Breast epithelium (tissue), 4 donors: ENCODE measurements at regions not wholly inside any gene's neighbourhood (a gene's known extent, or its start where the extent isn't known, plus 50 kb on each side); places are given as distances from the start of the nearest gene placed in this dataset.

Source experiments
- DNase-seq, 2 donors: peaks; one replicate each; pipeline ENCODE4 v3.0.0-alpha.2; 2019; ENCODE audit warnings: low spot score in 2 of 2
- H3K27ac ChIP-seq, 2 donors: fragments of 200-600 bp; sonication (generic) in 1 of 2; one replicate each; pipeline ENCODE4 v1.5.1; 2016 to 2019; ENCODE audit warnings: mild to moderate bottlenecking in 1 of 2
- H3K27me3 ChIP-seq, 2 donors: fragments of 200-600 bp; sonication (generic) in 1 of 2; one replicate each; pipeline versions ENCODE4 v1.5.1 to v1.6.0; 2017 to 2019; ENCODE audit warnings: control low read depth in 1 of 2, mild to moderate bottlenecking in 1 of 2
- H3K36me3 ChIP-seq: fragments of 200-600 bp; one replicate; pipeline ENCODE4 v1.5.1; 2019
- H3K4me1 ChIP-seq, 2 donors: fragments of 200-600 bp; sonication (generic); one replicate each; pipeline ENCODE4 v1.5.1; 2016 to 2019; ENCODE audit warnings: control low read depth in 1 of 2
- H3K4me3 ChIP-seq, 3 donors: fragments of 200-600 bp; sonication (generic); 1 replicate in 2 of 3; 2 replicates in 1 of 3; pipeline ENCODE4 v1.5.1; 2016 to 2019; ENCODE audit warnings: mild to moderate bottlenecking in 3 of 3, moderate library complexity in 2 of 3
- H3K9me3 ChIP-seq, 2 donors: fragments of 200-600 bp; sonication (generic) in 1 of 2; one replicate each; pipeline ENCODE4 v1.5.1; 2016 to 2019; ENCODE audit warnings: control low read depth in 1 of 2
- POLR2A ChIP-seq: fragments of 450-650 bp; IDR thresholded peaks from one replicate; pipeline ENCODE4 v1.6.1; 2016; ENCODE audit warnings: antibody characterized with exemption, mild to moderate bottlenecking, moderate library complexity
- POLR2AphosphoS5 ChIP-seq, 3 donors: sonication (generic); formaldehyde crosslinking; IDR thresholded peaks; one replicate each; pipeline ENCODE4 v1.6.1; 2017; ENCODE audit warnings: antibody characterized with exemption in 3 of 3
- intact Hi-C: fragments of 100-400 bp; cut with DNase I; formaldehyde crosslinking; loops from one replicate; pipeline ENCODE4 v1.15.1; 2023; ENCODE audit warnings: low total_unique reads
- TF ChIP-seq, protein P1 (sequence below), 3 donors: fragments of 450-650 bp; IDR thresholded peaks; one replicate each; pipeline ENCODE4 v1.5.1; 2016 to 2017; ENCODE audit warnings: antibody characterized with exemption in 3 of 3, mild to moderate bottlenecking in 3 of 3, moderate library complexity in 3 of 3

DNA sequence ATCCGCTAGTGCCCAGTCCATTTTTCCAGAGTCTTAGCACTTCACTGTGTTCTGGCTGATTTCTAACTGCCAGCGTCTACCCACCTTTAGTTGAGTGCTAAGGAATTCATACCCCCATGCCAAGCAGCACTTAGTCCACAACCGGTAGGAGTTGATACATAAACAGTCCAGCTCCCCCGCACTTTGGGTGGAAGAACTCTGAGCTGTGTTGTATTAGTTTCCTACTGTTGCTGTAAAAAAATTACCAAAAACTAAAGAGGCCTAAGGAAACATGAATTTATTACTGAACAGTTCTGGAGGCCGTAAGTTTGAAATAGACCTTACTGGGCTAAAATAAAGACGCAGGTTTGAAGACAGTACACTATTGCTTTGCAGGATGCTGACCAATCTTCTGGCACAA, 87.6 kb downstream of the SLC24A2 start:
- TF ChIP-seq, protein P1, sequence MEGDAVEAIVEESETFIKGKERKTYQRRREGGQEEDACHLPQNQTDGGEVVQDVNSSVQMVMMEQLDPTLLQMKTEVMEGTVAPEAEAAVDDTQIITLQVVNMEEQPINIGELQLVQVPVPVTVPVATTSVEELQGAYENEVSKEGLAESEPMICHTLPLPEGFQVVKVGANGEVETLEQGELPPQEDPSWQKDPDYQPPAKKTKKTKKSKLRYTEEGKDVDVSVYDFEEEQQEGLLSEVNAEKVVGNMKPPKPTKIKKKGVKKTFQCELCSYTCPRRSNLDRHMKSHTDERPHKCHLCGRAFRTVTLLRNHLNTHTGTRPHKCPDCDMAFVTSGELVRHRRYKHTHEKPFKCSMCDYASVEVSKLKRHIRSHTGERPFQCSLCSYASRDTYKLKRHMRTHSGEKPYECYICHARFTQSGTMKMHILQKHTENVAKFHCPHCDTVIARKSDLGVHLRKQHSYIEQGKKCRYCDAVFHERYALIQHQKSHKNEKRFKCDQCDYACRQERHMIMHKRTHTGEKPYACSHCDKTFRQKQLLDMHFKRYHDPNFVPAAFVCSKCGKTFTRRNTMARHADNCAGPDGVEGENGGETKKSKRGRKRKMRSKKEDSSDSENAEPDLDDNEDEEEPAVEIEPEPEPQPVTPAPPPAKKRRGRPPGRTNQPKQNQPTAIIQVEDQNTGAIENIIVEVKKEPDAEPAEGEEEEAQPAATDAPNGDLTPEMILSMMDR (IDR thresholded peaks at IDR 0.05) = no peak
- TF ChIP-seq POLR2AphosphoS5 (IDR thresholded peaks at IDR 0.05) (no peak), POLR2A (no peak)
- no peaks in the 10 kb centered on the region for H3K27me3 ChIP-seq

GRCh38 chr9:19700699-19701098, 88.1 kb downstream of the SLC24A2 start:
- Histone ChIP-seq H3K27me3 (no peaks in the 10 kb centered on the region), H3K4me1 (no peaks in the 10 kb centered on the region), H3K4me3 (no peak overlapping the region), H3K36me3 (no peaks in the 10 kb centered on the region), H3K27ac (no peak overlapping the region), H3K9me3 (no peaks in the 10 kb centered on the region)
- TF ChIP-seq POLR2AphosphoS5 (IDR thresholded peaks at IDR 0.05) (no peak), POLR2A (no peak)
- TF ChIP-seq, protein P1 (IDR thresholded peaks at IDR 0.05) = no peak
- intact Hi-C loops = no loop called here
- DNase-seq = no peak

More for the DNA sequence above, 87.6 kb downstream of the SLC24A2 start:
- no peak overlapping the region for H3K4me3 ChIP-seq
- intact Hi-C loops = no loop called here
- no peak for DNase-seq
- no peaks in the 10 kb centered on the region for H3K9me3 ChIP-seq
- no peak overlapping the region for H3K27ac ChIP-seq
- no peaks in the 10 kb centered on the region for H3K4me1 ChIP-seq
- no peaks in the 10 kb centered on the region for H3K36me3 ChIP-seq

- DNase-seq = no peak
- Histone ChIP-seq H3K36me3 (no peaks in the 10 kb centered on the region), H3K27me3 (no peaks in the 10 kb centered on the region), H3K4me1 (no peaks in the 10 kb centered on the region), H3K9me3 (no peaks in the 10 kb centered on the region), H3K4me3 (no peak overlapping the region), H3K27ac (no peak overlapping the region)
- TF ChIP-seq POLR2A (no peak), POLR2AphosphoS5 (IDR thresholded peaks at IDR 0.05) (no peak)
- TF ChIP-seq, protein P1 (IDR thresholded peaks at IDR 0.05) = no peak
- intact Hi-C loops = no loop called here
Measured at GRCh38 chr9:19699756-19700155, 89.1 kb downstream of the SLC24A2 start.

DNA sequence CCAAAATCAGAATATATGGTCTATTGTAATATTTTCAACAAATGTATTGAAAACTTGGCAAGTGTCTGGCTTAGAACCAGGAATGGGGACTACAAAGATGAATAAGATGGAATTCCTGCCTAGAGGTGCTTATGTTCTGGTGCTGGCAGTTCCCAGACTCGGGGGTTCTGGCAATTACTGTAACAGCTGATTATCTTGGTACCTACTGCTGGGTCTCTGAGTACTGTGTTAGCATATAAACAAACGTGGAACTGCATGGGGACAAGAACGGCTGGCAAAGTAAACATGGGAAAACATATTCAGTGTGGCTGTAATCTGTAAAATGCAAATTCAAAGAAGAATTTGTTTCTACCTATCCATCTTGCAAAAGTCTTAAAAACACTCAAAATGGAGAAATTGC, 89.9 kb downstream of the SLC24A2 start:
- no peak for TF ChIP-seq POLR2A
- TF ChIP-seq, protein P1 (IDR thresholded peaks at IDR 0.05) = no peak
- no peak for TF ChIP-seq POLR2AphosphoS5 (IDR thresholded peaks at IDR 0.05)
- Histone ChIP-seq H3K27ac (no peak overlapping the region), H3K36me3 (no peaks in the 10 kb centered on the region), H3K9me3 (no peaks in the 10 kb centered on the region), H3K27me3 (no peaks in the 10 kb centered on the region), H3K4me1 (no peaks in the 10 kb centered on the region), H3K4me3 (no peak overlapping the region)
- intact Hi-C loops = no loop called here
- DNase-seq = no peak

DNA sequence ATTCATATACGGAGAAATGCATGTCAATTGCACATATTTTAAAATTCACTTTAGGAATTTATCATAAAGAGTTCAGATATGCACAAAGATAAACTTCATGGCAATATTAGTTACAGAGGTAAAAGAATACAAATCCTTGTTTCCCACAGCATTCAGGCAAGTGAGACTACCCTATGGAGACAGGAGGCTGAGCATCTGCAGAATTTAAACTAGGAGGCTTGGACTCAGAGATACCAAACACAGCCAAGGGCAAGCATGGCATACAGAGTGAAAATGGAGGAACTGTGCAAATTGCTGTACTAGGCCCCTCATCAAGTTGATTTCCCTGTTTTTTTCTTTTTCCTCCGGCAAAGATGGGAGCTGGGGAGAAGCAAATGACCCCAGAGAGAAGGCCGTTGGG, 94.2 kb downstream of the SLC24A2 start:
- Histone ChIP-seq H3K27me3 (no peaks in the 10 kb centered on the region), H3K27ac (no peak overlapping the region), H3K4me1 (no peaks in the 10 kb centered on the region), H3K4me3 (no peak overlapping the region), H3K9me3 (no peaks in the 10 kb centered on the region), H3K36me3 (no peaks in the 10 kb centered on the region)
- intact Hi-C loops = no loop called here
- DNase-seq = no peak
- TF ChIP-seq, protein P1 (IDR thresholded peaks at IDR 0.05) = no peak
- TF ChIP-seq POLR2A (no peak), POLR2AphosphoS5 (IDR thresholded peaks at IDR 0.05) (no peak)
